GM18505 (cell line): ENCODE measurements at regions not wholly inside any gene's neighbourhood (a gene's known extent, or its start where the extent isn't known, plus 50 kb on each side); places are given as distances from the start of the nearest gene placed in this dataset.

Experiments used
- ATAC-seq: cut with Tn5 transposase; IDR thresholded peaks from one replicate; pipeline ENCODE4 v1.9.1; 2021; ENCODE audit not compliant: unreplicated experiment
- POLR2A ChIP-seq: IDR thresholded peaks from 4 replicates; pipeline ENCODE4 v1.6.1; 2011; ENCODE audit warnings: borderline replicate concordance; ENCODE audit not compliant: insufficient read depth, insufficient read length; ENCODE audit errors: extremely low read depth

DNA sequence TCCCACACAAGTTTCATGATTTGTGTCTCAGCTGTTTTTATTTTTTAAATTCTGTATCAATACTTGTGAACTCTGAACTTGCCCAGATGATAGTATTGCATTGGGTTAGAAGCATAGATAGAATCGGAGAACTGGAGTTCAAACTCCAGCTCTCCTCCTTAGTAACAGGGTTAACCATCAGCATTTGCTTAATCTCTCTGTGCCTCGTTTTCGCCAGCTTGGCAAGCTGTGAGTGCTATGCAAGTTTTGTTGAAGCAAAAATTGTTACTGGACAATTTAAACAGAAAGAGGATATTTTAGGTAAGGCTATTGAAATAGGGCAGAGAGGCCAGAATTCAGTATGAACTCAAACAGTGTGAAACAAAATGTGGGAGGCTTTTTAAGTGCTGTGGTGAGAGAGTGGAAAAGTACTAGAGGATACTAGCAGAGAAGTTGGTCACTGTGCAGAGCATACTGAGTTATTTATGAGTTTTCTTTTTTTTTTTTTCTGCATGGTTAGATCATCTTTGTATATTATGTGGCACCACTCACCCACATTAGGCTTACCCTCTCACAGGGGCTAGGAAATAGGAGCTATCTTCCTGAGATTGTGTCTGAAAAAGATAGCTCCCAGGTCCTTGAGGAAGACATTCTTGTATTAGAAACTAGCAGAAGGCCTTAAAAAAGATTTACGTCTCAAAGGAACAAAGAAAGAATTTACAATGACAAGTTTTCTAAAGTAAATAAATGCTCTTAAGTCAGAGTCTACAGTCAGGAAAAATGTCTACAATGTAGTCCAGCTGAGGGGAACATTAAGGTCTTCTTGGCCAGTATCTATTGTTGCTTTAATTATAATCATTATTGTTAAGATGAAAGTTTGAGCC is 1126.6 kb downstream of the FAT4 start:
- ATAC-seq: no peak
- TF ChIP-seq POLR2A: no peak

GRCh38 chr4:126445596-126445995 is 1130.8 kb downstream of the FAT4 start:
- no peak for TF ChIP-seq POLR2A
- no peak for ATAC-seq

DNA sequence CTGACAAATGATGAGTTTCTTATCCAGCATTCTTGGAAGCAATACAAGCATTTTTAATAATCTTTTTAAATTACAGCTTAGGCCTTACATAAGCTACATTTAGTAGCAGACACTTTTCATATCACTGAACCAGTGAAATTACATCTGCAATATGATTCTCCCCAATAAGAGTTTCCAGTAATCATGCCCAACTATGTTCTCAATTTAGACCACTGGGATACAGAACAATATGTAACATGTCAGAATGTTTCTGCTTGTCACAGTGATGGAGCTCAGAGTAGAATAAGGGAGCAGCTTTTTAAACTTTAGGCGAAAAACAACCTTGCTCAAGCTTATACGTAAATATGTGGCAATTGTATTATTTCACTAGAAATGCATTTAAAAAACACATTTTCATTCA is 1132.2 kb downstream of the FAT4 start:
- no peak for TF ChIP-seq POLR2A
- ATAC-seq: no peak

GRCh38 chr4:126448086-126448845 is 1133.5 kb downstream of the FAT4 start:
- ATAC-seq: no peak
- no peak for TF ChIP-seq POLR2A

DNA sequence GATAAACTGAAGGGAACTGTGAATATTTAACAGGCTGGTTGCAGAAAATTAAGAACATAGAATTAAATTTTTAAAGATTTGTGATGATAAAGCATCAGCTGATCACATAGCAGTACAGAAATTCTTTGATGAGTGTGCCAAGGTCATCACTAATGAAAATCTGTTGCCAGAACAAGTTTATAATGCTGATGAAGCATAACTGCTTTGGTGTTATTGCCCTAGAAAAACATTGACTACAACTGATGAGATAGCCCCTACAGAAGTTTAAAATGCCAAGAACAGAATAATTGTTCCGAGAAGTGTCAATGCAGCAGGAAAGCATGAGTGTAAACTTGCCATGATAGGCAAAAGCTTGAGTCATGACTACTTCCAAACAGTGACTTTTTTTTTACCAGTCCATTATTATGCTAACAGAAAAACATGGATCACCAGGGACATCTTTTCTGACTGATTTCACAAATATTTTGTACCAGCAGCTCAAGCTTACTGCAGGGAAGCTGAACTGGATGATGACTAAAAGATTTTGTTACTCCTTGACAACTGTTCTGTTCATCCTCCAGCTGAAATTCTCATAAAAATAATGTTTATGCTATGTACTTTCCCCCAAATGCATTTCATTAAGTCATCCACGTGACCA is 1136.6 kb downstream of the FAT4 start:
- no peak for ATAC-seq
- TF ChIP-seq POLR2A: no peak

GRCh38 chr4:126455865-126456264 is 1141.1 kb downstream of the FAT4 start:
- TF ChIP-seq POLR2A: no peak
- ATAC-seq: no peak

DNA sequence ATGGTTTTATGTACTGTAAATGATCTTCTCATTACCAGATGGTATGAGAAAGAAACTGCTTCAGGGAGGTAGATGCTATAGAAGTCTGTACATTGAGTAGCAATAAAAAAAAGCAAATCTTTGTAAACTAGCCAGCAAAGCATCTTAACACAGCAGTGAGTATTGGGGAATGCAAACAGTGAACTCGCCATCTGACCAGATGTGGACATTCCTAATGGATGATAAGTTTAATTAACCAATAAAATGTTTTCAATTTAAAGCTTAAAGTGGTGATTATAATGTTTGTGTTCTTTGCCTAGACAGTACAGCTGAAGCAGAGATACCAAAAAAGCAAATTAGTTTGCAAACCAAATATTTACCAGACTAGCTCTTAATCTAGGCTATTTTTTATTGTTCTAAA is 1144.2 kb downstream of the FAT4 start:
- TF ChIP-seq POLR2A: no peak
- no peak for ATAC-seq

DNA sequence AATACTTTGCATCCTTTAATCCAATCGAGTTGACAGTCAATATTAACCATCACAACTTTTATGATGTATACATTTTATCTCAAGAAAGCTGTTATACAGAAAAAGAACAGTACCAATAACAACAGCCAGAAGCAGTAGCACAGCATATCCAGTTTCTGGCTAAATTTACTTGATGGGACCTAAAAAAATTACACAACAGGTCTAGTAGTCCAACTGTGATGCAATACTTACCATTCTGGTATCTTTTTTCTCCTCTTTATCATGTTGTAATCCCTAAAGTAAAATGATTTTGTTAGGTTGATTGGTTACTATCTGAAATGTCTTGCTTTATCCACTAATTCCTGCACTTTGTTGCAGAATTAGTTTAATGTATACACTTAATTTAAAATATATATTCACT is 1150.6 kb downstream of the FAT4 start:
- no peak for TF ChIP-seq POLR2A
- no peak for ATAC-seq

GRCh38 chr4:126466848-126467247 is 1152.1 kb downstream of the FAT4 start:
- ATAC-seq: no peak
- no peak for TF ChIP-seq POLR2A

DNA sequence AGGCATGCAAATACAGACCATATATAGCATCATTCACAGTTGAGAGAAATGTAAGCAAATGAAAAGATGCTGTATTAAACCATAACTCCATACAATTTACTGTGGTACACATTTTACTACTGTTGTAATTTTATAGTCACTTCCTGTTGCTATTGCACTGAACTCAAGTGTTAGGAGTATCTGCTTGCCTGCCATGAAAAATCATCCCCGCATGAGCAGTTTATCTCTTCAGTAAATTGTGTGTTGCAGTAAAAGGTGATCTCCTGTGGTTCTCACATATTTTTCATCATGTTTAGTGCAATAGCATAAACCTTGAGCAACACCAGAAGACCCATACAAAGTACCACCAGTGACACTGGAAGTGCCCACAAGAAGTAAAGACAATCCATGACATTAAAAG is 1153.4 kb downstream of the FAT4 start:
- TF ChIP-seq POLR2A: no peak
- no peak for ATAC-seq

- no peak for ATAC-seq
Observed at GRCh38 chr4:126470862-126471261, 1156.1 kb downstream of the FAT4 start.

DNA sequence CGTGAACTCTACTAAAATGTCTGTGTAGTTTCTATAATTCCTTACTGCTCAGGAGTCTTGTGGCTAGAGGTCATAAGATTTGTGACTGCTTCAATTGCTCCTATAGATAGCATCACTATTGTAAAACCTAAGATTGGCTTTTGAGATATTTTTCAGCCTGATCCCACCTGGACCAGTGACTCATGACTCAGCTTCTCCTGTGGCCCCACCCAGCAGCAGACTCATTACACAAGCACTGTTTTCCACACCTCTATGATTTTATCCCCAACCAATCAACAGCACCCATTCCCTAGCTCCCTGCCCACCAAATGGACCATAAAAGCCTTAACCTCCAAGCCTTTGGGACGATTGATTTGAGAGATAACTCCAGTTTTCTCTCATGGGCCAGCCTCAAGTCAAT is 1157.0 kb upstream of the INTU start:
- no peak for TF ChIP-seq POLR2A
- no peak for ATAC-seq

More at GRCh38 chr4:126470862-126471261, 1156.1 kb downstream of the FAT4 start:
- TF ChIP-seq POLR2A: no peak

GRCh38 chr4:126479709-126480108 is 1153.0 kb upstream of the INTU start:
- TF ChIP-seq POLR2A: no peak
- ATAC-seq: no peak
